H1 (cell line): ENCODE measurements at regions not wholly inside any gene's neighbourhood (a gene's known extent, or its start where the extent isn't known, plus 50 kb on each side); places are given as distances from the start of the nearest gene placed in this dataset.

Source experiments
- EGR1 ChIP-seq: IDR thresholded peaks from 2 replicates; pipeline ENCODE4 v1.6.1; 2011; ENCODE audit warnings: low read depth, low read length, borderline replicate concordance
- TF ChIP-seq, protein P1 (sequence below): fragments of 300-600 bp; sonication (generic); IDR thresholded peaks from 2 replicates; pipeline ENCODE4 v1.7.1; 2012; ENCODE audit warnings: low read length, moderate library complexity, mild to moderate bottlenecking, inconsistent platforms; ENCODE audit not compliant: insufficient replicate concordance

- TF ChIP-seq, protein P1, sequence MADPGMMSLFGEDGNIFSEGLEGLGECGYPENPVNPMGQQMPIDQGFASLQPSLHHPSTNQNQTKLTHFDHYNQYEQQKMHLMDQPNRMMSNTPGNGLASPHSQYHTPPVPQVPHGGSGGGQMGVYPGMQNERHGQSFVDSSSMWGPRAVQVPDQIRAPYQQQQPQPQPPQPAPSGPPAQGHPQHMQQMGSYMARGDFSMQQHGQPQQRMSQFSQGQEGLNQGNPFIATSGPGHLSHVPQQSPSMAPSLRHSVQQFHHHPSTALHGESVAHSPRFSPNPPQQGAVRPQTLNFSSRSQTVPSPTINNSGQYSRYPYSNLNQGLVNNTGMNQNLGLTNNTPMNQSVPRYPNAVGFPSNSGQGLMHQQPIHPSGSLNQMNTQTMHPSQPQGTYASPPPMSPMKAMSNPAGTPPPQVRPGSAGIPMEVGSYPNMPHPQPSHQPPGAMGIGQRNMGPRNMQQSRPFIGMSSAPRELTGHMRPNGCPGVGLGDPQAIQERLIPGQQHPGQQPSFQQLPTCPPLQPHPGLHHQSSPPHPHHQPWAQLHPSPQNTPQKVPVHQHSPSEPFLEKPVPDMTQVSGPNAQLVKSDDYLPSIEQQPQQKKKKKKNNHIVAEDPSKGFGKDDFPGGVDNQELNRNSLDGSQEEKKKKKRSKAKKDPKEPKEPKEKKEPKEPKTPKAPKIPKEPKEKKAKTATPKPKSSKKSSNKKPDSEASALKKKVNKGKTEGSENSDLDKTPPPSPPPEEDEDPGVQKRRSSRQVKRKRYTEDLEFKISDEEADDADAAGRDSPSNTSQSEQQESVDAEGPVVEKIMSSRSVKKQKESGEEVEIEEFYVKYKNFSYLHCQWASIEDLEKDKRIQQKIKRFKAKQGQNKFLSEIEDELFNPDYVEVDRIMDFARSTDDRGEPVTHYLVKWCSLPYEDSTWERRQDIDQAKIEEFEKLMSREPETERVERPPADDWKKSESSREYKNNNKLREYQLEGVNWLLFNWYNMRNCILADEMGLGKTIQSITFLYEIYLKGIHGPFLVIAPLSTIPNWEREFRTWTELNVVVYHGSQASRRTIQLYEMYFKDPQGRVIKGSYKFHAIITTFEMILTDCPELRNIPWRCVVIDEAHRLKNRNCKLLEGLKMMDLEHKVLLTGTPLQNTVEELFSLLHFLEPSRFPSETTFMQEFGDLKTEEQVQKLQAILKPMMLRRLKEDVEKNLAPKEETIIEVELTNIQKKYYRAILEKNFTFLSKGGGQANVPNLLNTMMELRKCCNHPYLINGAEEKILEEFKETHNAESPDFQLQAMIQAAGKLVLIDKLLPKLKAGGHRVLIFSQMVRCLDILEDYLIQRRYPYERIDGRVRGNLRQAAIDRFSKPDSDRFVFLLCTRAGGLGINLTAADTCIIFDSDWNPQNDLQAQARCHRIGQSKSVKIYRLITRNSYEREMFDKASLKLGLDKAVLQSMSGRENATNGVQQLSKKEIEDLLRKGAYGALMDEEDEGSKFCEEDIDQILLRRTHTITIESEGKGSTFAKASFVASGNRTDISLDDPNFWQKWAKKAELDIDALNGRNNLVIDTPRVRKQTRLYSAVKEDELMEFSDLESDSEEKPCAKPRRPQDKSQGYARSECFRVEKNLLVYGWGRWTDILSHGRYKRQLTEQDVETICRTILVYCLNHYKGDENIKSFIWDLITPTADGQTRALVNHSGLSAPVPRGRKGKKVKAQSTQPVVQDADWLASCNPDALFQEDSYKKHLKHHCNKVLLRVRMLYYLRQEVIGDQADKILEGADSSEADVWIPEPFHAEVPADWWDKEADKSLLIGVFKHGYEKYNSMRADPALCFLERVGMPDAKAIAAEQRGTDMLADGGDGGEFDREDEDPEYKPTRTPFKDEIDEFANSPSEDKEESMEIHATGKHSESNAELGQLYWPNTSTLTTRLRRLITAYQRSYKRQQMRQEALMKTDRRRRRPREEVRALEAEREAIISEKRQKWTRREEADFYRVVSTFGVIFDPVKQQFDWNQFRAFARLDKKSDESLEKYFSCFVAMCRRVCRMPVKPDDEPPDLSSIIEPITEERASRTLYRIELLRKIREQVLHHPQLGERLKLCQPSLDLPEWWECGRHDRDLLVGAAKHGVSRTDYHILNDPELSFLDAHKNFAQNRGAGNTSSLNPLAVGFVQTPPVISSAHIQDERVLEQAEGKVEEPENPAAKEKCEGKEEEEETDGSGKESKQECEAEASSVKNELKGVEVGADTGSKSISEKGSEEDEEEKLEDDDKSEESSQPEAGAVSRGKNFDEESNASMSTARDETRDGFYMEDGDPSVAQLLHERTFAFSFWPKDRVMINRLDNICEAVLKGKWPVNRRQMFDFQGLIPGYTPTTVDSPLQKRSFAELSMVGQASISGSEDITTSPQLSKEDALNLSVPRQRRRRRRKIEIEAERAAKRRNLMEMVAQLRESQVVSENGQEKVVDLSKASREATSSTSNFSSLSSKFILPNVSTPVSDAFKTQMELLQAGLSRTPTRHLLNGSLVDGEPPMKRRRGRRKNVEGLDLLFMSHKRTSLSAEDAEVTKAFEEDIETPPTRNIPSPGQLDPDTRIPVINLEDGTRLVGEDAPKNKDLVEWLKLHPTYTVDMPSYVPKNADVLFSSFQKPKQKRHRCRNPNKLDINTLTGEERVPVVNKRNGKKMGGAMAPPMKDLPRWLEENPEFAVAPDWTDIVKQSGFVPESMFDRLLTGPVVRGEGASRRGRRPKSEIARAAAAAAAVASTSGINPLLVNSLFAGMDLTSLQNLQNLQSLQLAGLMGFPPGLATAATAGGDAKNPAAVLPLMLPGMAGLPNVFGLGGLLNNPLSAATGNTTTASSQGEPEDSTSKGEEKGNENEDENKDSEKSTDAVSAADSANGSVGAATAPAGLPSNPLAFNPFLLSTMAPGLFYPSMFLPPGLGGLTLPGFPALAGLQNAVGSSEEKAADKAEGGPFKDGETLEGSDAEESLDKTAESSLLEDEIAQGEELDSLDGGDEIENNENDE = no peak
- TF ChIP-seq EGR1 = no peak
Observed at GRCh38 chr12:20969766-20970165, 159.3 kb downstream of the SLCO1B3 start (continued).
